ENCODE measurements at regions not wholly inside any gene's neighbourhood (a gene's known extent, or its start where the extent isn't known, plus 50 kb on each side); places are given as distances from the start of the nearest gene placed in this dataset.
A peak's percentile ranks its signal among the peaks of the same experiment; 100 is the strongest.
"Not testable (repeated sequence)": the region's sequence is repeated elsewhere in the genome, so short reads cannot be mapped to it uniquely, and the experiment has no call there.

GRCh38 chr4:159016593-159017024 is 86.3 kb upstream of the RAPGEF2 start:
- peaks cover 26% of the 10 kb centered on the region for H3K4me1 Mint-ChIP-seq
- H3K36me3 Mint-ChIP-seq: no peaks in the 10 kb centered on the region
- no peak for ATAC-seq
- no peak overlapping the region for H3K27ac Mint-ChIP-seq
- H3K4me3 Mint-ChIP-seq: no peak overlapping the region
- no peaks in the 10 kb centered on the region for H3K9me3 Mint-ChIP-seq
- peaks cover 36% of the 10 kb centered on the region for H3K27me3 Mint-ChIP-seq

DNA sequence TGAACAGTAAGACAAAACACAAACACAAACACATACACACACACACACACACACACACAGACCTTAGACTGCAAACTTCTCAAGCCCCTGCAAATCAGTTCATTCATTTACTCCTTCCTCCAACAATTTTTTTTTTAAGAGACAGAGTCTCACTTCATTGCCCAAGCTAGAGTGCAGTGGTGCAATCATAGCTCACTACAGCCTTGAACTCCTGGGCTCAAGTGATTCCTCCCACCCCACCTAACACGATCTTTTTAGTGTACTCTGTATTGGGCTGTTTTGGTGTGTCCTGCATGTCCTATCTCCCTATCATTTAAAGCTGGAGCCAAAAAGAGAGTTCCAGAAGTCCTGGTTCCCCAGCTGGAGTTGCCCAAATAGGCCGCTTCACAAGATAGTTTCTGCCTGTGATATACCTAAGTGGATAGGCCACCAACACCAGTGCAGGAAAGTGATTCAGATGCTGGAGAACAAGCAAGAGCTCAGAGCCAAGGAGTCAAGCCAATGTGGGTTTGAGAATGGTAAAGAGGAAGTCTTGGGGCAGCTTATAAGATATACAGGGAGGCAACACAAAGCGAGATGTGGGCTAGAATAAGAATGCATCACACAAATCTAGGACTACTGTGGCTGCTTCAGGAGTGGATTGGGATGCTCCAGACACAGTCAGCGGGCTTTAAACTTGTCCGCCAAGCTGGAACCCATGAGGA is 85.4 kb upstream of the RAPGEF2 start:
- H3K9me3 Mint-ChIP-seq: no peaks in the 10 kb centered on the region
- H3K4me1 Mint-ChIP-seq: peaks cover 26% of the 10 kb centered on the region
- ATAC-seq: peak; percentile 78
- H3K4me3 Mint-ChIP-seq: no peak overlapping the region
- H3K36me3 Mint-ChIP-seq: no peaks in the 10 kb centered on the region
- H3K27me3 Mint-ChIP-seq: peaks cover 45% of the 10 kb centered on the region
- peak overlapping the region; percentile 9 for H3K27ac Mint-ChIP-seq

GRCh38 chr4:159018062-159018629 is 84.7 kb upstream of the RAPGEF2 start:
- H3K9me3 Mint-ChIP-seq: no peaks in the 10 kb centered on the region
- peaks cover 26% of the 10 kb centered on the region for H3K4me1 Mint-ChIP-seq
- H3K36me3 Mint-ChIP-seq: no peaks in the 10 kb centered on the region
- peak overlapping the region; percentile 9 for H3K27ac Mint-ChIP-seq
- peak; percentile 97 for ATAC-seq
- no peak overlapping the region for H3K4me3 Mint-ChIP-seq
- H3K27me3 Mint-ChIP-seq: peaks cover 47% of the 10 kb centered on the region

GRCh38 chr4:159019356-159019755 is 83.5 kb upstream of the RAPGEF2 start:
- Mint-ChIP-seq H3K27me3 (peaks cover 38% of the 10 kb centered on the region), H3K9me3 (no peaks in the 10 kb centered on the region), H3K4me3 (no peak overlapping the region), H3K36me3 (no peaks in the 10 kb centered on the region), H3K4me1 (peaks cover 26% of the 10 kb centered on the region), H3K27ac (no peak overlapping the region)
- ATAC-seq: no peak

DNA sequence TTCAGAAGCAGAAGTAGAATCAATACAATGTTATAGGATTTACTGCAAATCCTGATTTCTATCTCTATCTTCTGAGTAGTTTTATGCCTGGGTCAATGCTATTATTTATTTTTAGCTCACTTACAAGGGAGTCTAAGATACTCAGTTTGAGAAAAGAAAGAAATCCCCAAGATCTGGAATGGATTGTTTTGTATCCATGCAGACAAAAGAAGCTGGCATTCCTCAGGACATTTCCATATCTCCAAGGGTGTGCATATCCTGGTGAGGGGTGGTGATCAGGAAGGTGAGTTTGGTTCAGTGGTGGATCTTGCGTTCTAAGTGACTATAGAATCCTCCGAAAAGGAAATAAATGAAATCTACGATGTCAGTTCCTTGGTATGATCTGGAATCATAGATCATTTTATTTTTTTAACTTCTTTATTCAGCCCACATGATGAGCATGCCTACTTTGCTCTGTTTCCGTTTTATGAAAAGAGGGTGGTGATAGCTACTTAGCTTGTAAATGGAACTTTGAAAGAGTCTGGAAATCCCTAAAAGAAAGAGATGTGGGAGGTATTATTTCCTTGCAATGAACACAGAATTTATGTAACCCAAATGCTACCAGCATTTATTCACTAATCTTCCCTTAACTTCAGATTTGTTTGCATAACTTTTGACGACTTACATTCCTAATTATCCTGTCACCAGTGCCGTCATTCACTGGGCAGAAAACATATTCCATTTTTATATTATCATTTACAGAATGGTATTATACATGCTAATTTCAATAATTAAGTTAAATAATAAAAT is 81.1 kb upstream of the RAPGEF2 start:
- no peaks in the 10 kb centered on the region for H3K9me3 Mint-ChIP-seq
- no peak overlapping the region for H3K27ac Mint-ChIP-seq
- H3K4me1 Mint-ChIP-seq: peaks cover 19% of the 10 kb centered on the region
- H3K36me3 Mint-ChIP-seq: no peaks in the 10 kb centered on the region
- H3K4me3 Mint-ChIP-seq: no peak overlapping the region
- peaks cover 26% of the 10 kb centered on the region for H3K27me3 Mint-ChIP-seq
- ATAC-seq: no peak

GRCh38 chr4:159023741-159024140 is 79.1 kb upstream of the RAPGEF2 start:
- H3K27ac Mint-ChIP-seq: no peak overlapping the region
- peaks cover 21% of the 10 kb centered on the region for H3K27me3 Mint-ChIP-seq
- no peaks in the 10 kb centered on the region for H3K36me3 Mint-ChIP-seq
- ATAC-seq: no peak
- no peak overlapping the region for H3K4me3 Mint-ChIP-seq
- no peaks in the 10 kb centered on the region for H3K4me1 Mint-ChIP-seq
- H3K9me3 Mint-ChIP-seq: no peaks in the 10 kb centered on the region

GRCh38 chr4:159024266-159024665 is 78.6 kb upstream of the RAPGEF2 start:
- Mint-ChIP-seq H3K36me3 (no peaks in the 10 kb centered on the region), H3K4me1 (no peaks in the 10 kb centered on the region), H3K4me3 (no peak overlapping the region), H3K27ac (no peak overlapping the region), H3K9me3 (no peaks in the 10 kb centered on the region), H3K27me3 (peaks cover 19% of the 10 kb centered on the region)
- ATAC-seq: no peak

DNA sequence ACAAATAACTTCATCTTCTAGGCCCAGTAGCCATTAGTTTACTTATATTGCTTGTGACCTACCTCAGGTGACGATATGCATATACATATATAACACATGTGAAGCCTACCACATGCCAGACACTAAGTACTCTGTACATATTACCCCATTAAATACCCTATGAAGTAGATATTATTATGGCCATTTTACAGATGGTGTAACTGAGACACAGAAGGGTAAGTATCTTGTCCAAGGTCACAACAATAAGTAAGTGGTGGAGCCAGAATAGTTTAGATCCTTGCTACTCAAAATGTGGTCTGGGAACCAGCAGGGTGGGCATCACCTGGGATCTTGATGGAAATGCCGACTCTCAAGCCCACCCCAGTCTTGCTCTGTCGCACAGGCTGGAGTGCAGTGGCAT is 78.1 kb upstream of the RAPGEF2 start:
- Mint-ChIP-seq H3K4me1 (no peaks in the 10 kb centered on the region), H3K36me3 (no peaks in the 10 kb centered on the region), H3K27me3 (peaks cover 14% of the 10 kb centered on the region), H3K9me3 (no peaks in the 10 kb centered on the region), H3K4me3 (no peak overlapping the region), H3K27ac (no peak overlapping the region)
- ATAC-seq: no peak

- peaks cover 20% of the 10 kb centered on the region for H3K27me3 Mint-ChIP-seq
- ATAC-seq: no peak
- H3K27ac Mint-ChIP-seq: no peak overlapping the region
- H3K4me1 Mint-ChIP-seq: no peaks in the 10 kb centered on the region
- H3K36me3 Mint-ChIP-seq: no peaks in the 10 kb centered on the region
- H3K4me3 Mint-ChIP-seq: no peak overlapping the region
- H3K9me3 Mint-ChIP-seq: no peaks in the 10 kb centered on the region
These were observed 76.5 kb upstream of the RAPGEF2 start for GRCh38 chr4:159026329-159026728.

DNA sequence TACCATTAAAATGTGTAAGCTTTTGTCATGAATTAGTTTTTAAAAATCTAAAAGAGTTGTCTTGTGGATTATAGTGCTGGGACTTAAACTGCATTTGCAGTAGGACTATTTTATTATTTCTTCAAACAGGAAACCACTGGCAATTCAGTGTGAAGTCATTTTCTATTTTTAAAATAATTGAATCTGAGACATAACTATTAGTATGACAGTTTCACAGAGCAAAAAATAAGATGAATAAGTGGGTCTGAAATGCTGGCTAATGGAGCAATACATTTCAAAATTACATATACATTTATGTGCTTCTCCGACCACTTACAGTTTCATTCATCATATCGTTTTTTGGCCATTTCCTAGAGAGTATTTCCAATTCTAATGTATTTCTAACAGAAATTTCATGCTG is 75.3 kb upstream of the RAPGEF2 start:
- Mint-ChIP-seq H3K36me3 (no peaks in the 10 kb centered on the region), H3K27ac (no peak overlapping the region), H3K27me3 (peaks cover 14% of the 10 kb centered on the region), H3K9me3 (no peaks in the 10 kb centered on the region), H3K4me3 (no peak overlapping the region), H3K4me1 (no peaks in the 10 kb centered on the region)
- no peak for ATAC-seq

DNA sequence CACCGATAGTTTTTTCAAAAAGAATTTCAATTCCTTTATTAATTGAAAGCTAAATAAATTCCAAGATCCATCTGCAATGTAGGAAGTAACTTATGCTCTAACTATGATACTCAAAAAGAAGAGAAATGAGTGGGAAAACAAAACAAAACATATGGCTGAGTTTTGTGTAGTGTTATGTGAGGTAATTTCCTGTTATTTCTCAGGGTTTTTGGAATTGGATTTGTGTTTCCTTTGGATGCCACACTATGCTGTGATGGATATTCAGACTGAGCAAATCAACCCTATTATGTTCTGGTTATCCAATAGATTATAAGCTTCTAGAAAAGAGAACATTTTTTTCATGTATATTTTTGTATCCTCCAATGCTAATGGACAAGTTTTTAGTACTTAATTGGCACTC is 73.4 kb upstream of the RAPGEF2 start:
- no peaks in the 10 kb centered on the region for H3K36me3 Mint-ChIP-seq
- H3K9me3 Mint-ChIP-seq: no peaks in the 10 kb centered on the region
- peaks cover 22% of the 10 kb centered on the region for H3K27me3 Mint-ChIP-seq
- H3K4me1 Mint-ChIP-seq: no peaks in the 10 kb centered on the region
- H3K27ac Mint-ChIP-seq: no peak overlapping the region
- no peak for ATAC-seq
- H3K4me3 Mint-ChIP-seq: no peak overlapping the region

DNA sequence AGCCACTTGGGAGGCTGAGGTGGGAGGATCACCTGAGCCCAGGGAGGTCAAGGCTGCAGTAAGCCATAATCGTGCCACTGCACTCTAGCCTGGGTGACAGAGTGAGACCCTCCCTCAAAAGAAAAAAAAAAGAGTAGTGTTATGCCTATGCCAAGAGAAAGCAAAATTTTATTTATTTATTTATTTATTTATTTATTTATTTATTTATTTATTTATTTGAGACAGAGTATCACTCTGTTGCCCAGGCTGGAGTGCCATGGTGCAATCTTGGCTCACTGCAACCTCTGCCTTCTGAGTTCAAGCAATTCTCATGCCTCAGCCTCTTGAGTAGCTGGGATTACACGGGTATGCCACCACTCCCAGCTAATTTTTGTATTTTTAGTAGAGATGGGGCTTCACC is 72.6 kb upstream of the RAPGEF2 start:
- H3K36me3 Mint-ChIP-seq, H3K4me3 Mint-ChIP-seq, H3K27ac Mint-ChIP-seq, H3K9me3 Mint-ChIP-seq, H3K4me1 Mint-ChIP-seq, ATAC-seq: not testable (repeated sequence)
- H3K27me3 Mint-ChIP-seq: peaks cover 22% of the 10 kb centered on the region

DNA sequence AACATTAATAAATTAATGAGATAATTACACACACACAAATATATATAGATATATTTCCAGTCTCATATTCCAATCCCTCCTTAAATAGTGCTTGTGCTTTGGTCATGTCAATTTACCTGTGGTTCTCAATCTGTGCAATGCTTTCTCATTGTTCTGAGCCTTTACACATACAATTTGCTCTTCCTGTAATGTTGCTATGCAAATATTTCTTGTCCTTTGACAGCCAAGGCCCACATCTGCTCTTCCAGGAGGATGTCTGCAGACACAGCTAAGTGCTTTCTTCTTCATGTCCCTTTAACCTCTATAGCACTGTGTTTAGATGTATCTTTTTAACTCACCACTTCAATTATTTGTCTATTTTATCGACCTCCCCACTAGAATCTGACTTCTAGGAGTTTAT is 67.3 kb upstream of the RAPGEF2 start:
- Mint-ChIP-seq H3K4me3 (no peak overlapping the region), H3K27ac (no peak overlapping the region), H3K9me3 (no peaks in the 10 kb centered on the region), H3K36me3 (no peaks in the 10 kb centered on the region), H3K4me1 (peaks cover 5% of the 10 kb centered on the region), H3K27me3 (peaks cover 44% of the 10 kb centered on the region)
- ATAC-seq: no peak

DNA sequence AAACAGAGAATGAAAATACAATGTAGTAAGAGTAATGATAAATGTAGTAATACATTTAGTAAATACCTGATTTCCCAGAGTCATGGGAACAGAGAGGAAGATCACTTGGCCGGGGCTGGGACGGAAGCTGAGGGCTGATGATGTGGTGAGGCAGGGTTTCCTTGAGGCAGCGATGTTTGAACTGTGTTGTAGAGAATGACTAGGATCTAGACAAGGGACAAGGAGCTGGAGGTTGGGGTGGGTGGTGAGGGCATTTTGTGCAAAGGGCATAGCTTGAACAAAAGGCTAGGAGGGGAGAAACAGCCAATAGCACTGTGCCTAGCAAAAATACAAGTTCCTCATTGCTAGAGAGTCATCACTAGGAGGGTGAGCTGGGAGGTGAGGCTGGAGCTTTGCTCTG is 64.3 kb upstream of the RAPGEF2 start:
- ATAC-seq: no peak
- peaks cover 11% of the 10 kb centered on the region for H3K4me1 Mint-ChIP-seq
- H3K27me3 Mint-ChIP-seq: peaks cover 52% of the 10 kb centered on the region
- no peaks in the 10 kb centered on the region for H3K36me3 Mint-ChIP-seq
- no peaks in the 10 kb centered on the region for H3K9me3 Mint-ChIP-seq
- no peak overlapping the region for H3K4me3 Mint-ChIP-seq
- no peak overlapping the region for H3K27ac Mint-ChIP-seq

GRCh38 chr4:159041054-159042034 is 61.5 kb upstream of the RAPGEF2 start:
- peaks cover 80% of the 10 kb centered on the region for H3K27me3 Mint-ChIP-seq
- no peak for ATAC-seq
- no peaks in the 10 kb centered on the region for H3K9me3 Mint-ChIP-seq
- no peak overlapping the region for H3K27ac Mint-ChIP-seq
- no peak overlapping the region for H3K4me3 Mint-ChIP-seq
- H3K36me3 Mint-ChIP-seq: no peaks in the 10 kb centered on the region
- peaks cover 6% of the 10 kb centered on the region for H3K4me1 Mint-ChIP-seq
